Stimulated activated CD8-positive, alpha-beta memory T cell treated with anti-CD3 and anti-CD28 coated beads, Interleukin-4, amount 100 ng/mL, for 1 hour (primary cell): ENCODE measurements at regions not wholly inside any gene's neighbourhood (a gene's known extent, or its start where the extent isn't known, plus 50 kb on each side); places are given as distances from the start of the nearest gene placed in this dataset.
"Not testable (repeated sequence)": the region's sequence is repeated elsewhere in the genome, so short reads cannot be mapped to it uniquely, and the experiment has no call there.

Experiments
- DNase-seq, 2 donors: peaks; one replicate each; pipeline ENCODE4 v3.0.0-alpha.2; 2020; ENCODE audit warnings: low read depth in 2 of 2, low spot score in 1 of 2

DNA sequence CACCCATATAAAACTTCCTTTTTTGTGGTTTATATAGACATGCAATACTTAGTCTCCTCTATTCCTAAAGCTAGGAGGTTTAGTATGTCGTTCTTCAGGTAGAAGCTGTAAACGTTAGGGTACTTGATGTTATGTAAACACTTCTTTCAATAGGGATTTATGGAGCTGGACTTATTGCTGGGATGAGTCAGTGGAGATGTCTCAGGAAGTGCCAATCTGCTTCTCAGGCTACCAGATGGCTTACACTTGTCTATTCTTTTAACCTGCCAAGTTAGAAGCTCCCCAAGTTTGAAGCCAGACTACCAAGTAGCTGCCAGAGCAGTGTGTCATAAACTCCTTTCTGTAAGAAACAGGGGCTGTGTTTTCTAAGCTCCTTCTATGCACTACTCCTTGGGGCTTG is 756.5 kb upstream of the LRRTM1 start:
- no peak for DNase-seq

DNA sequence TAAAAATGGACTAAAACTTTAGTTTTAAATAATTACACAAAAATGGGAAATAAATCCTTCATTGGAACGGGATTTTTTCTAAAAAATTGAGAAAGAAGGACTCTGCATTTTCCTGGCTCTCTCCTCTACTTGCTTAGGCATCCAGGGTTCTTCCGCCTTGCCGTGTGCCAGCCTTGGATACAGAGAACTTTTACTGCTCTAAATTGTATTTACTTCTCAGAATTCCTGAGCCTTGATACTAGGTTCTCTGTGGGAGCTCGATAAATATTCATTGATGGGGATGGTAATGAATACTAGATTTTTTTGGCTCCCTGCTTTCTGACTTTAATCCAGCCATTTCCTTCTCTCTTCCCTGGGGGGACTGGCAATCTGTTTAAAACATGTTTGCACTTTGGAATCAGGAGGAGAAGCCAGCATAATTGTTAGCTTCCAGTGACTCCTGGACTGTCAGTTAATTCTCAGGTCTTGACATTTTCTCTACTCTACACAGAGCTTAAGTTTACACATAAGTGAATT is 746.1 kb upstream of the LRRTM1 start:
- DNase-seq, result no peak

GRCh38 chr2:81043681-81044080 is 739.1 kb upstream of the LRRTM1 start:
- no peak for DNase-seq

GRCh38 chr2:81007104-81007503 is 702.6 kb upstream of the LRRTM1 start:
- no peak for DNase-seq

- no peak for DNase-seq
Observed at GRCh38 chr2:81002906-81003305, 698.4 kb upstream of the LRRTM1 start.

DNA sequence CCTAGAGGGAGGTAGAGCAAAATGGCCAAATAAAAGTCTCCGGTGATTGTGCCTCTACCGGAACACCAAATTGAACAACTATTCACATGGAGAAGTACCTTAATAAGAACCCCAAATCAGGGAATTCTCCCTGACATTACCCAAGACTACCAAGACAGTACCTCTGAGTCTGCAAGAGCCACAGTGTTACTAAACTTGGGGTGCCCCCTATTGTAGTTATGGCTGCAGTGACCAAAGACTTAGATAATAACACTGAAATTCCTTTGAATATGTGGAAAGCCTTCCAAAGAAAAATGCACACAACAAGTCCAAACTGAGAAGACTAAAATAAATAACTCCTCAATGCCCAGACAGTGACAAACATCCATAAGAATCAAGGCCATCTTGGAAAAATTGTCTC is 682.9 kb upstream of the LRRTM1 start:
- DNase-seq, result no peak

GRCh38 chr2:80969900-80970299 is 665.3 kb upstream of the LRRTM1 start:
- no peak for DNase-seq

DNA sequence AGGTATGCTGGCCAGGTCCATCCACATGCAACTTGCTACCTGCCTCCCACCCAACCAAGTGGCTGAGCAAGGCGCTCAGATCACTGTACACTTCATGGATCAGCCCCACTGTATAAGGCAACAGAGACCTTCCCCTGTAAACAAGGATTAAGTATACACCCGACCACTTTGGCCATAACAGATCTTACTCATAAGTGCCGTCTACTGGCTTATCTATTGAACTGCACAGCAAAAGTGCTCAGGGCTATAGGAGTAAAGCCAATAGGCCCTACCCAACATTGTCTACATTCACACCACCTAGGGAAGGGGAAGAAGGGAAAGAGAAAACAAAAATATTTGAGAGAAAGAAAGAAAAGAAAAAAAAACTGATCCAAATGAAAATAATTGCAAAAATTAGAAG is 663.9 kb upstream of the LRRTM1 start:
- DNase-seq, result no peak

DNA sequence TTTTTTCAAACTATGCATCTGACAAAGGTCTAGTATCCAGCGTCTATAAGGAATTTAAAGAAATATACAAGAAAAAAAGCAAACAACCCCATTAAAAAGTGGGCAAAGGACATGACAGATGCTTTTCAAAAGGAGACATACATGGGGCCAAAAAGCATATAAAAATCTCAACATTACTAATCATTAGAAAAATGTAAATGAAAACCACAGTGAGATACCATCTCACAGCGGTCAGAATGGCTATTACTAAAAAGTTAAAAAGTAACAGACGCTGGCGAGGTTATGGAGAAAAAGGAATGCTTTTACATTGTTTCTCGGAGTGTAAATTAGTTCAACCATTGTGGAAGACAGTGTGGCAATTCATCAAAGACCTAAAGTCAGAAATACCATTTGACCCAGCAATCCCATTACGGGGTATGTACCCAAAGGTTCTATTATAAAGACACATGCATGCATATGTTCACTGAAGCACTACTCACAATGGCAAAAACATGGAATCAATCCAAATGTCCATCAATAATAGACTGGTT is 643.1 kb upstream of the LRRTM1 start:
- DNase-seq, result no peak

- no peak for DNase-seq
Observed at GRCh38 chr2:80943487-80943886, 638.9 kb upstream of the LRRTM1 start.

GRCh38 chr2:80942766-80943165 is 638.2 kb upstream of the LRRTM1 start:
- no peak for DNase-seq

GRCh38 chr2:80938463-80938862 is 633.9 kb upstream of the LRRTM1 start:
- no peak for DNase-seq

DNA sequence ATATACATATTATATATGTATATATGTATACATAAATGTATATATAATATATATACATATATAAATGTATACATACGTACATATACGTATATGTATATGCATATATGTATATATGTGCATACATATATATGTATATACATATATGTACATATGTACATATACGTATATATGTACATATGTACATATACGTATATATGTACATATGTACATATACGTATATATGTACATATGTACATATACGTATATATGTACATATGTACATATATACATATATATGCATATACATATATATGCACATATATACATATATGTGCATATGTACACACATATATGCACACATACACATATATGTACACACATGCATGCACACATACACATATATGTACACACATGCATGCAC is 627.3 kb upstream of the LRRTM1 start:
- DNase-seq, result not testable (repeated sequence)

DNA sequence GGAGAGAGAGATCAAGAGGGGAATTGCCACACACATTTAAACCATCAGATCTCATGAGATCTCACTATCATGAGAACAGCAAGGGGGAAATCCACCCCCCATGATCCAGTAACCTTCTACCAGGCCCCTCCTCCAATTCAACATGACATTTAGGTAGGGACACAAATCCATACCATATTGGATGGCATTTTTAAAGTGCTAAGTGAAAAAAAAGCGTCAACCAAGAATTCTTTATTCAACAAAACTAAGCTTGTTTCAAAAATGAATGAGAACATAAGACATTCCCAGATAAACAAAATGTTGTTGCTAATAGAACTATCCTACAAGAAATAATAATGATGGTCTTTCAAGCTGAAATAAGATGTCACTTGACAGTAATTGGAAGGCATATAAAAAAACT is 626.2 kb upstream of the LRRTM1 start:
- no peak for DNase-seq

DNA sequence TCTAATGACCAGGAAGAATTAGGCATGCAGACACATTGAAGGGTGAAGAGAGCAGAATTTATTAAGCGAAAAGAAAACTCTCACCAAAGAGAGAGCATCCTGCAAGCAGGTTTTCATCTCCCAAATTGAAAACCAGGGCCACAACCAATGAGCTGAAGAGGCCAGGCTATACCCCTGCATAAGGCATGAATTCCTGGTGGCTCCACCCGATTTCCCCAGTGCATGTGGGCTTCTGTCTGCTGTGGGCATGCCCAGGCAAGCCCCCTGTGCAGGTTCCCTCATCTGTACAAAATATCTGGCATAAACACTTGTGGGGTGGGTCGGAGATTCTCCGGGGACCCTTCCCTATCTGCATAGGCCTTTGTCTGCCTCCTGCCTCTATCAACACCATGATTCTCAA is 621.6 kb upstream of the LRRTM1 start:
- no peak for DNase-seq

- DNase-seq, result no peak
Observed at GRCh38 chr2:80896576-80896975, 592.0 kb upstream of the LRRTM1 start.

DNA sequence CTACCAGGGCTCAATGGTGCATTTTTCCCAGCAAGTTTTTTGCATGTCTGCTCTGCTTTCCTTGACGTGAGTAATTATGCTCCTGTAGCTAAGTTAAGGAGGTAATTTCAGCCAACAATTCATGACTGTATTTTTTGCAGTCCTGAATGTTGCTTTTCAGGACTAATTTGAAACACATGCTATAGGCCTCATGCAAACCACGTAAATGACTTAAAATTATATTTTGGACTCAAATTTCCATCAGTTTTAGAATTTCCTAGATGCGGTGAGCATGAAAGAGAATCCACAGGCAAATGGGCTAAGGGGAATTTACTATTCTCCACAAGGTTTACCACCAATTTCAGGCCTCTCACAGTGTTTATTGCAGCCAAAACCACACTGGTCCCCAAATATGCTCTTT is 589.9 kb upstream of the LRRTM1 start:
- no peak for DNase-seq

DNA sequence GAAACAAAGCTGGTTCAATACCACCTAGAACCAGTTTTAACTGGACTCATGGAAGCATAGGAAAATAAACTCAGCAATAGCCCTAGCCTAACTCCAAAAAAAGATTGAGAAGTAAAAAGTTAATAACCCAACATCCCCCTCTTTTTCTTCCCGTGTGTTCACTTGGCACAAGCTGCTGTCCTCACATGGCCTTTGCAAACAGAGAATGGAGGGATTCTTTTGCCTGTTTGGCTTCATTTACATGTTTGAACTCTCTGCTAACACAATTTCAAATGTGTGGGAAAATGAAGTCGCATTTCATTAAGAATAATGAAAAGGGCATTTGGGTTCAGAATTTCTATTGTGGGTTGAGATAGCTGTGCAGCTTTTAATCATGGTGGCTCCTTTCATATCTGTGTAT is 589.2 kb upstream of the LRRTM1 start:
- DNase-seq, result no peak

- no peak for DNase-seq
Observed at GRCh38 chr2:80889009-80889408, 584.5 kb upstream of the LRRTM1 start.

DNA sequence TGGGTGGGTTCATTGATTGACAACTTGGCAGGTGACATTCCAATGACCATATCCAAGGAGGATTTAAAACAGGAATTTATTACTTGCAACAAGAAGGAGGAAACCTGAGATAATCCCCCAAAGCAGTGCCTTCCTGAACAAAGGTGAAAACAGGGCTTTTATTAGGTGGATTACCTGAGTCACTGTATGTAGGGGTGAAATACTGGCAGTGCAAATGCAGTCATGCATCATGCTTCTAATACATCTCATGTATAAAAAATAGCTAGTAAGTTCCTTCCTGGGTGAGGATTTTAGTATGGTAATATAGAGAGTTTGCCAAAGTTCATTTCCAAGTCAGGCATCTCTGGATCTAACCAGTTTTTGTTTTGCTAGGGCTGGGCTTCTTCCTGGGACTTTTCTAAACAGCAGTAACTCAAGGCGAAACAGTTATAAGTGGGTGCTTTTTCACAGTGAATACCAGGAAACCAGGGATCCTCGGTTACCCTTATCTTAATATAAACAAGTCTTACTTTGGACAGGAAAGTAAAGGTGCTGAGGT is 583.4 kb upstream of the LRRTM1 start:
- DNase-seq, result no peak

DNA sequence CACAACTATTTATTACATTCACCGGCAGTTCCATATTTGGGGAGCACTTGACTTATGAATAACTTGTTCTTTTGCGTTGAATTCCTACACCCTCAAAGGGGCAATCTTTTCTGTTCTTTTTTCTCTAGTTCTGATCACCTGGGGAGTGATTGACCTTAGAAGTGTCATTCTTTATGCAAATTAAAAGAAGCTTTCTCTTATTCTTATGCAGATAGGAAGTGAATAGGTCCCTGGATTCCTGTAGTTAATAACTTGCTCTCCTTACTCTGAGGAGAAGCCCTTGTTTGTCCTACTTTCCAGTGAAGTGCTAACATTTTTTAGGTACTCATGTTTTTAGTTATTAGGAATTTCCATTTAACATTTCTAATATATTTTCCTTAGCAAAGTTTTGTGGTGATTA is 569.8 kb upstream of the LRRTM1 start:
- no peak for DNase-seq

- no peak for DNase-seq
Observed at GRCh38 chr2:80869858-80870438, 565.4 kb upstream of the LRRTM1 start.

DNA sequence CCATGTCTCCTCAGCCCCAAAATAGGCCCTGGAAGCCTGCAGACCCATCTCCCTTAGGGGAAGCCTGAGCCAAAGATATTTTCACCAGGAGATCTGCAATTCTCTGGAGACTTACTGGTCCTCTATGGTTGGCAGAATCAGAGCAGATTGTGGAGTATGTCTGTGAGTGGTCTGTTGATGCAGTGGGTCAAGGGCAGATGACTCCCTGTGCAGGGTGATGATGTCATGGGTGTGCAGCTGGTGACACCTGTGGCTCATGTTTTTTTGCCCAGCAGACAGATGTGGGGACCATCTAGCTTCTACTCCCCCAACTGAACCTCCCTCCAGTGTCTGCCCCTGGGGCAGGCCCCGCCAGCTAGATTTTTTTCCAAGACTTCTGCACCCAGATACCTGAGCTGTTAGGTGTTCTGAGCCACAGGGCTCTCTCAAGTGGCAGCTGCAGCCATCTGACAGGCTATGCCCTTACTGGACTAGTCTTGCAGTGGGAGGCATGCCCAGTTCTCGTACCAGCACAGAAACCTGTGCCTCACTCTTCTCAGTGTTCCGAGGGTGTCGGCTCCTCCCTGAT is 558.7 kb upstream of the LRRTM1 start:
- no peak for DNase-seq
